SK-N-SH (cell line): ENCODE measurements at regions not wholly inside any gene's neighbourhood (a gene's known extent, or its start where the extent isn't known, plus 50 kb on each side); places are given as distances from the start of the nearest gene placed in this dataset.
A peak's percentile ranks its signal among the peaks of the same experiment; 100 is the strongest.

Experiments
- CTCF ChIA-PET: fragments of 300-600, 350-600 bp; formaldehyde crosslinking; extraction: SDS; loops from one replicate; lab custom pipeline; 2021; lab: Yijun Ruan, JAX
- POLR2A ChIA-PET: fragments of 350-600 bp; sonication (Branson Sonifier 250); formaldehyde crosslinking; extraction: SDS; loops from one replicate; lab custom pipeline; 2020; ENCODE audit warnings: antibody characterized with exemption, inconsistent platforms; lab: Yijun Ruan, JAX
- DNase-seq: peaks from one replicate; pipeline ENCODE4 v3.0.0; 2012
- H2AFZ ChIP-seq: fragments of 200-600 bp; sonication (generic); 2 replicates; pipeline ENCODE4 v1.8.1; 2016; ENCODE audit warnings: antibody characterized with exemption, mild to moderate bottlenecking, low read depth
- H3F3A ChIP-seq: fragments of 200-600 bp; sonication (generic); replicated peaks from 2 replicates; pipeline ENCODE3; 2016; ENCODE audit warnings: antibody characterized with exemption, mild to moderate bottlenecking; ENCODE audit not compliant: insufficient read depth
- H3K27ac ChIP-seq, 2 experiments: fragments of 200-500 bp in 1 of 2; fragments of 200-600 bp in 1 of 2; sonication (Bioruptor generic) in 1 of 2; sonication (generic), shearing (Covaris generic) in 1 of 2; 2 replicates each; pipeline versions ENCODE4 v1.5.1 to v1.6.1; 2014 to 2016; ENCODE audit warnings: low read depth in 2 of 2, inconsistent platforms in 1 of 2, low read length in 1 of 2, mild to moderate bottlenecking in 1 of 2, mixed read lengths in 1 of 2
- H3K27me3 ChIP-seq: fragments of 200-600 bp; sonication (generic), shearing (Covaris generic); 2 replicates; pipeline ENCODE4 v1.6.1; 2016; ENCODE audit warnings: mixed run types; ENCODE audit not compliant: insufficient read depth
- H3K36me3 ChIP-seq, 2 experiments: fragments of 200-500 bp in 1 of 2; fragments of 200-600 bp in 1 of 2; sonication (Bioruptor generic) in 1 of 2; sonication (generic) in 1 of 2; replicated peaks in 1 of 2; 2 replicates each; pipeline versions ENCODE3 to v1.5.1; 2014 to 2016; ENCODE audit warnings: low read length in 1 of 2, mild to moderate bottlenecking in 1 of 2; ENCODE audit not compliant: insufficient read depth in 2 of 2, control insufficient read depth in 1 of 2
- H3K4me1 ChIP-seq, 2 experiments: fragments of 200-500 bp in 1 of 2; fragments of 200-600 bp in 1 of 2; sonication (Bioruptor generic) in 1 of 2; sonication (generic), shearing (Covaris generic) in 1 of 2; 2 replicates each; pipeline versions ENCODE4 v1.5.1 to v1.6.1; 2014 to 2016; ENCODE audit warnings: low read depth in 1 of 2, low read length in 1 of 2, mixed run types in 1 of 2; ENCODE audit not compliant: insufficient read depth in 2 of 2, control insufficient read depth in 1 of 2
- H3K4me2 ChIP-seq: fragments of 200-600 bp; sonication (generic), shearing (Covaris generic); 2 replicates; pipeline ENCODE4 v1.6.1; 2017; ENCODE audit warnings: mixed run types
- H3K4me3 ChIP-seq, 2 experiments: fragments of 200-500 bp in 1 of 2; fragments of 200-600 bp in 1 of 2; sonication (Bioruptor generic) in 1 of 2; sonication (generic), shearing (Covaris generic) in 1 of 2; 2 replicates each; pipeline versions ENCODE4 v1.5.1 to v1.8.1; 2014 to 2016; ENCODE audit warnings: low read depth in 2 of 2, inconsistent platforms in 1 of 2, low read length in 1 of 2, mild to moderate bottlenecking in 1 of 2, mixed read lengths in 1 of 2, moderate library complexity in 1 of 2
- H3K79me2 ChIP-seq: fragments of 200-600 bp; sonication (generic); 2 replicates; pipeline ENCODE4 v1.8.1; 2017; ENCODE audit warnings: mild to moderate bottlenecking; ENCODE audit not compliant: insufficient read depth
- H3K9ac ChIP-seq: fragments of 200-600 bp; sonication (generic); 2 replicates; pipeline ENCODE4 v1.6.1; 2017; ENCODE audit warnings: mixed run types
- H3K9me2 ChIP-seq: fragments of 200-600 bp; sonication (generic); 2 replicates; pipeline ENCODE4 v1.6.1; 2017; ENCODE audit warnings: mixed run types
- H3K9me3 ChIP-seq: fragments of 200-600 bp; sonication (generic); 2 replicates; pipeline ENCODE4 v1.6.1; 2017; ENCODE audit warnings: mixed run types, mild to moderate bottlenecking, moderate library complexity
- H4K20me1 ChIP-seq: fragments of 200-600 bp; sonication (generic); 2 replicates; pipeline ENCODE4 v1.6.1; 2017; ENCODE audit warnings: mild to moderate bottlenecking, mixed run types; ENCODE audit not compliant: insufficient read depth
- CHD2 ChIP-seq: fragments of 150-350 bp; IDR thresholded peaks from 2 replicates; pipeline ENCODE4 v1.6.1; 2018; ENCODE audit warnings: low read length; ENCODE audit not compliant: partially characterized antibody
- CTCF ChIP-seq: fragments of 200-600 bp; sonication (generic); IDR thresholded peaks from 2 replicates; pipeline ENCODE4 v1.6.1; 2017; ENCODE audit warnings: antibody characterized with exemption, mild to moderate bottlenecking, moderate library complexity
- ELF1 ChIP-seq: IDR thresholded peaks from 2 replicates; pipeline ENCODE4 v1.4.0; 2012
- EZH2phosphoT487 ChIP-seq: fragments of 200-600 bp; sonication (generic); IDR thresholded peaks from 2 replicates; pipeline ENCODE4 v1.6.1; 2017; ENCODE audit warnings: low read depth, mixed run types, mild to moderate bottlenecking, antibody characterized with exemption, moderate library complexity, borderline replicate concordance
- FOSL2 ChIP-seq: IDR thresholded peaks from 2 replicates; pipeline ENCODE4 v1.4.0; 2012; ENCODE audit warnings: low read depth, mild to moderate bottlenecking, moderate library complexity, borderline replicate concordance
- MXI1 ChIP-seq: IDR thresholded peaks from 2 replicates; pipeline ENCODE4 v1.6.1; 2012; ENCODE audit warnings: mild to moderate bottlenecking, low read depth, low read length, improper control_type of control experiment
- NFIC ChIP-seq: IDR thresholded peaks from 2 replicates; pipeline ENCODE4 v1.4.0; 2012; ENCODE audit warnings: borderline replicate concordance
- POLR2AphosphoS5 ChIP-seq: IDR thresholded peaks from 2 replicates; pipeline ENCODE4 v1.6.1; 2012; ENCODE audit warnings: low read depth, low read length
- REST ChIP-seq: IDR thresholded peaks from 2 replicates; pipeline ENCODE4 v1.6.1; 2012; ENCODE audit warnings: mild to moderate bottlenecking, low read depth, low read length, moderate library complexity
- SMC3 ChIP-seq: IDR thresholded peaks from 2 replicates; pipeline ENCODE4 v1.6.1; 2012; ENCODE audit warnings: low read depth, low read length, improper control_type of control experiment
- TCF12 ChIP-seq: IDR thresholded peaks from 2 replicates; pipeline ENCODE4 v1.4.0; 2012
- YY1 ChIP-seq: IDR thresholded peaks from 2 replicates; pipeline ENCODE4 v1.4.0; 2012; ENCODE audit warnings: low read depth, mild to moderate bottlenecking
- WGBS: methylation state at CpG from one replicate; pipeline ENCODE4 v1.1.6; 2017; ENCODE audit warnings: low lambda C conversion rate; 5-methylcytosine and 5-hydroxymethylcytosine counted together
- TF ChIP-seq, protein P1 (sequence below): IDR thresholded peaks from 2 replicates; pipeline ENCODE4 v1.4.0; 2012; ENCODE audit warnings: low read depth
- TF ChIP-seq, protein P2 (sequence below): IDR thresholded peaks from 2 replicates; pipeline ENCODE4; 2012

DNA sequence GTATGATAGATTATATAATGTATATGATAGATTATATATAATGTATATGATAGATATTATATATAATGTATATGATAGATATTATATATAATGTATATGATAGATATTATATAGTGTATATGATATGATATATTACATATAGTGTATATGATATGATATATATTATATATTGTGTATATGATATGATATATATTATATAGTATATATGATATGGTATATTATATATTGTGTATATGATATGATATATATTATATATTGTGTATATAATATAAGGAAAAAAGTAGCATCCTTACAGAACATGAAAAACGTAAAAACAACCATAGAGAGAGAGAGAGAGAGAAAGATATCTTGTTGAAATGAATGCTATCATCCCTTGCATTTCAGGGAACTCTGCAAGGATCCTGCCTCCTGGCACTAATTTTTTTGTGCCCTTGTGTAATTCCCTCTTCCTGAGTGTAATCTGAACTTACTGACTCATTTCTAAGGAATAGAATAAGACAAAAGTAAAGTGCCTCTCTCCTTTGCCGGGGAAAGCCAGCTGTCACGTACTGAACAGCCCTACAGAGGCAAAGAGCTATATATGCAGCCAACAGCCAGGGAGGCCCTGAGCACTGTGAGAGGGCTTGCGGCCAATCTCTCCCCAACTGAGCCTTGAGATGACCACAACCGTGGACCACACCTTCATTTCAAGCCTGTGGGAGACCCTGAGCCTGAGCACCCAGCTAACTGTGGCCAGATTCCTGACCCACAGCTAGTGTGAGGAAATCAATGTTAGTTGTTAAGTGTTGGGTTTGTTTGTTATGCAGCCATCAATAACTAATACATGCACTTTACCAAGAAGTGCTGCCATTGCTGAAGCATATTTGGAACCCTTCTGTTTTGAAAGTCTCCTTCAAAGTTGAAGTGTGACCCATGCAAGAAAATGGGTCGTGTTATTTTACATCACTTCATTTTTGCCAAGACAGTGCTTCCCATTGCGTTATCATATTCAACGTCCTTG is 61.1 kb upstream of the EZH2 start:
- TF ChIP-seq EZH2phosphoT487 (no peak), TCF12 (0 out of 2 replicates have a peak, but pooled peaks have one; percentile 8), FOSL2 (0 out of 2 replicates have a peak, but pooled peaks have one; percentile 29), CHD2 (no peak), CTCF (no peak)
- TF ChIP-seq, protein P1, sequence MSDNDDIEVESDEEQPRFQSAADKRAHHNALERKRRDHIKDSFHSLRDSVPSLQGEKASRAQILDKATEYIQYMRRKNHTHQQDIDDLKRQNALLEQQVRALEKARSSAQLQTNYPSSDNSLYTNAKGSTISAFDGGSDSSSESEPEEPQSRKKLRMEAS, result no peak
- TF ChIP-seq, protein P2, sequence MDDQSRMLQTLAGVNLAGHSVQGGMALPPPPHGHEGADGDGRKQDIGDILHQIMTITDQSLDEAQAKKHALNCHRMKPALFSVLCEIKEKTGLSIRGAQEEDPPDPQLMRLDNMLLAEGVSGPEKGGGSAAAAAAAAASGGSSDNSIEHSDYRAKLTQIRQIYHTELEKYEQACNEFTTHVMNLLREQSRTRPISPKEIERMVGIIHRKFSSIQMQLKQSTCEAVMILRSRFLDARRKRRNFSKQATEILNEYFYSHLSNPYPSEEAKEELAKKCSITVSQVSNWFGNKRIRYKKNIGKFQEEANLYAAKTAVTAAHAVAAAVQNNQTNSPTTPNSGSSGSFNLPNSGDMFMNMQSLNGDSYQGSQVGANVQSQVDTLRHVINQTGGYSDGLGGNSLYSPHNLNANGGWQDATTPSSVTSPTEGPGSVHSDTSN, result no peak
- TF ChIP-seq, all 33 proteins: peak for 2
- no peaks in the 10 kb centered on the region for H3K9me2 ChIP-seq
- H3K4me3 ChIP-seq, result no peak overlapping the region
- no peak for DNase-seq
- peaks cover 0 to 4% of the 10 kb centered on the region in 2 experiments; a peak in 2 of 4 replicates for H3K4me1 ChIP-seq
- H3K9me3 ChIP-seq, result no peaks in the 10 kb centered on the region
- H3K4me2 ChIP-seq, result no peak overlapping the region
- WGBS, result 47% methylated on average over 8 of the region's 8 CpGs
- no peaks in the 10 kb centered on the region for H3K79me2 ChIP-seq
- no peaks in the 10 kb centered on the region for H3K36me3 ChIP-seq
- POLR2A ChIA-PET, result no interaction called here
- H2AFZ ChIP-seq, result no peak overlapping the region
- H3K9ac ChIP-seq, result no peak overlapping the region
- H3K27ac ChIP-seq, result no peak overlapping the region
- no peaks in the 10 kb centered on the region for H3K27me3 ChIP-seq
- no peaks in the 10 kb centered on the region for H4K20me1 ChIP-seq
- peaks cover 15% of the 10 kb centered on the region for H3F3A ChIP-seq
- CTCF ChIA-PET, result interaction anchor here (0.7 kb wide), 1 partner anchor 21 kb away, joined by 3 read pairs; no protein-coding TSS in a partner anchor

DNA sequence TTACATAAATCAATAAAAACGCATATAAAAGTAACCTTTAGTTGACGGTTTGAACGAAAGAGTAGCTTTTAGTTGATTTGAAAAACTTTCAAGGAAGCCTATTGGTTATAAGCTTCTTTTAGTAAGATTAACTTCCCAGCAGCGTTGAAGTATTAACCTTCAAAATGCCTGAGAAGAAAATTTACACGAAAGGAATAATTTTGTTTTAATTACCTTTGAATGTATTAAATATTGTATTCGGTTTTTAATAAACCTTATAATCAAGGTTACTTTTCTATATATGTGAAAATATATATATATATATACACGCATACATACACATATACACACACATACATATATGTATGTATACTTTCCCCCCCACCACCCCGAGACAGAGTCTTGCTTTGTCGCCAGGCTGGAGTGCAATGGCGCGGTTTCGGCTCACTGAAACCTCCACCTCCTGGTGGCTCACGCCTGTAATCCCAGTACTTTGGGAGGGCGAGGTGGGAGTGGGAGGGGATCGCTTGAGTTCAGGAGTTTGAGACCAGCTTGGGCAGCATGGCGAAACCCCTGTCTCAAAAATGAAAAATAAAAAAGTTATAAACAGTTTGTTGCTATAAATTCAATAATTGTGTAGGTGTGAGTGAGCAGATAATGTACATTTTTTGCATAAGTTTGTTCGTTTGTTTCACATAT is 57.6 kb upstream of the EZH2 start:
- no peaks in the 10 kb centered on the region for H3K36me3 ChIP-seq
- 3% methylated on average over 17 of the region's 17 CpGs for WGBS
- H3K79me2 ChIP-seq, result no peaks in the 10 kb centered on the region
- H3K27me3 ChIP-seq, result no peaks in the 10 kb centered on the region
- peak overlapping the region; percentile 81 for H3K9ac ChIP-seq
- no peaks in the 10 kb centered on the region for H3K9me2 ChIP-seq
- CTCF ChIA-PET, result interaction anchor here (0.5 to 3.4 kb wide), 39 partner anchors 9 to 1478 kb away, joined by 3 to 28 read pairs (median 3); partner anchors contain the start of gene EZH2
- peak overlapping the region; percentile 76 to 91 for H3K27ac ChIP-seq
- POLR2A ChIA-PET, result interaction anchor here (0.6 to 1.4 kb wide), 6 partner anchors 18 to 1510 kb away, joined by 3 to 4 read pairs (median 3); no protein-coding TSS in a partner anchor
- peak overlapping the region; percentile 86 for H3K4me2 ChIP-seq
- peak overlapping the region; percentile 81 for H2AFZ ChIP-seq
- peaks cover 0 to 6% of the 10 kb centered on the region in 2 experiments; a peak in 2 of 4 replicates for H3K4me1 ChIP-seq
- H4K20me1 ChIP-seq, result no peaks in the 10 kb centered on the region
- H3F3A ChIP-seq, result peaks cover 15% of the 10 kb centered on the region
- no peaks in the 10 kb centered on the region for H3K9me3 ChIP-seq
- peak; percentile 85 for DNase-seq
- H3K4me3 ChIP-seq, result peak overlapping the region; percentile 65 to 83
- TF ChIP-seq EZH2phosphoT487 (no peak), MXI1 (peak; percentile 48; the same call in 1 of the 2 replicates), SMC3 (peak; percentile 54), NFIC (no peak), REST (no peak), YY1 (0 out of 2 replicates have a peak, but pooled peaks have one; percentile 31), POLR2AphosphoS5 (no peak), ELF1 (no peak; the same call in 1 of the 2 replicates), CTCF (peak; percentile 66)
